Tibial nerve (tissue), 4 donors: ENCODE measurements at regions not wholly inside any gene's neighbourhood (a gene's known extent, or its start where the extent isn't known, plus 50 kb on each side); places are given as distances from the start of the nearest gene placed in this dataset.
A peak's percentile ranks its signal among the peaks of the same experiment; 100 is the strongest.

ENCODE experiments used
- DNase-seq, 2 donors: peaks; one replicate each; pipeline ENCODE4 v3.0.0-alpha.2; 2019; ENCODE audit warnings: low spot score in 2 of 2
- H3K27ac ChIP-seq, 4 donors: fragments of 200-600 bp; sonication (generic) in 3 of 4; one replicate each; pipeline ENCODE4 v1.5.1; 2017 to 2019; ENCODE audit warnings: mild to moderate bottlenecking in 1 of 4
- H3K27me3 ChIP-seq, 2 donors: fragments of 200-600 bp; sonication (generic) in 1 of 2; one replicate each; pipeline versions ENCODE4 v1.5.1 to v1.6.0; 2017 to 2019
- H3K36me3 ChIP-seq, 3 donors: fragments of 200-600 bp; sonication (generic); one replicate each; pipeline ENCODE4 v1.5.1; 2018 to 2019
- H3K4me1 ChIP-seq, 4 donors: fragments of 200-600 bp; sonication (generic) in 3 of 4; one replicate each; pipeline ENCODE4 v1.5.1; 2017 to 2019
- H3K4me3 ChIP-seq, 4 donors: fragments of 200-600 bp; sonication (generic) in 3 of 4; one replicate each; pipeline ENCODE4 v1.5.1; 2017 to 2019; ENCODE audit warnings: mild to moderate bottlenecking in 1 of 4, moderate library complexity in 1 of 4
- H3K9me3 ChIP-seq, 4 donors: fragments of 200-600 bp; sonication (generic) in 3 of 4; one replicate each; pipeline ENCODE4 v1.5.1; 2017 to 2019
- EP300 ChIP-seq, 2 donors: sonication (generic); formaldehyde crosslinking; IDR thresholded peaks; one replicate each; pipeline ENCODE4 v1.6.1; 2017; ENCODE audit warnings: antibody characterized with exemption in 2 of 2, mild to moderate bottlenecking in 1 of 2
- POLR2A ChIP-seq, 2 donors: fragments of 450-650 bp; IDR thresholded peaks; one replicate each; pipeline ENCODE4 v1.6.1; 2017; ENCODE audit warnings: antibody characterized with exemption in 2 of 2, mild to moderate bottlenecking in 2 of 2, moderate library complexity in 2 of 2
- WGBS, 2 donors: methylation state at CpG; one replicate each; pipeline ENCODE4 v1.1.5; 2018; 5-methylcytosine and 5-hydroxymethylcytosine counted together
- TF ChIP-seq, protein P1 (sequence below), 5 experiments: fragments of 200-600 bp in 3 of 5; fragments of 450-650 bp in 2 of 5; sonication (generic) in 3 of 5; IDR thresholded peaks; one replicate each; pipeline ENCODE4 v1.5.1; 2016 to 2019; ENCODE audit warnings: antibody characterized with exemption in 5 of 5, mild to moderate bottlenecking in 3 of 5, moderate library complexity in 2 of 5

DNA sequence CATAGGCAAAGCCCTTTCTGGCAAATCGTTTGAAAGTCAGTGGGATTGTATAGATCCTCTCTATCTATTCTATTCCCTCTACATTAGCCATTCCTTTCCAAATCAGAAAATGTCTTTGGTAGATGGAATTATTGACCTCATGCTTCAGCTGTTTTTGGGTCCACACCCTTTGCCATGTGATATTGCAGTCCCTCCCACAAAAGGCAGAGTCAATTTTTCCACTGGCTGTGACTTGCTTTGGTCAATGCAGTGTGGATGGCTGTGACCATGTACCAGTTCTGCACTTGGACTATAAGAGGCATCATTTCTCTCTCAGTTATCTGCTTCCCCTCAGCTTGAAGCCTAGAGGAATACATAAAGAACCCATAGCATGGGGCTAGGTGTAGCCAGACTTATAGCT is 332.9 kb downstream of the PTEN start:
- Histone ChIP-seq H3K27me3 (no peaks in the 10 kb centered on the region), H3K27ac (peak overlapping the region in 1 of 4 donors; percentile 1), H3K4me1 (peaks cover 0 to 24% (median 16%) of the 10 kb centered on the region in 4 donors), H3K36me3 (no peaks in the 10 kb centered on the region), H3K9me3 (no peaks in the 10 kb centered on the region), H3K4me3 (no peak overlapping the region)
- no peak for DNase-seq
- WGBS, 2 donors = 30 to 44% methylated on average over 1 of the region's 1 CpG
- TF ChIP-seq EP300 (IDR thresholded peaks at IDR 0.05) (no peak), POLR2A (IDR thresholded peaks at IDR 0.05) (no peak)
- TF ChIP-seq, protein P1, sequence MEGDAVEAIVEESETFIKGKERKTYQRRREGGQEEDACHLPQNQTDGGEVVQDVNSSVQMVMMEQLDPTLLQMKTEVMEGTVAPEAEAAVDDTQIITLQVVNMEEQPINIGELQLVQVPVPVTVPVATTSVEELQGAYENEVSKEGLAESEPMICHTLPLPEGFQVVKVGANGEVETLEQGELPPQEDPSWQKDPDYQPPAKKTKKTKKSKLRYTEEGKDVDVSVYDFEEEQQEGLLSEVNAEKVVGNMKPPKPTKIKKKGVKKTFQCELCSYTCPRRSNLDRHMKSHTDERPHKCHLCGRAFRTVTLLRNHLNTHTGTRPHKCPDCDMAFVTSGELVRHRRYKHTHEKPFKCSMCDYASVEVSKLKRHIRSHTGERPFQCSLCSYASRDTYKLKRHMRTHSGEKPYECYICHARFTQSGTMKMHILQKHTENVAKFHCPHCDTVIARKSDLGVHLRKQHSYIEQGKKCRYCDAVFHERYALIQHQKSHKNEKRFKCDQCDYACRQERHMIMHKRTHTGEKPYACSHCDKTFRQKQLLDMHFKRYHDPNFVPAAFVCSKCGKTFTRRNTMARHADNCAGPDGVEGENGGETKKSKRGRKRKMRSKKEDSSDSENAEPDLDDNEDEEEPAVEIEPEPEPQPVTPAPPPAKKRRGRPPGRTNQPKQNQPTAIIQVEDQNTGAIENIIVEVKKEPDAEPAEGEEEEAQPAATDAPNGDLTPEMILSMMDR (IDR thresholded peaks at IDR 0.05) = no peak

DNA sequence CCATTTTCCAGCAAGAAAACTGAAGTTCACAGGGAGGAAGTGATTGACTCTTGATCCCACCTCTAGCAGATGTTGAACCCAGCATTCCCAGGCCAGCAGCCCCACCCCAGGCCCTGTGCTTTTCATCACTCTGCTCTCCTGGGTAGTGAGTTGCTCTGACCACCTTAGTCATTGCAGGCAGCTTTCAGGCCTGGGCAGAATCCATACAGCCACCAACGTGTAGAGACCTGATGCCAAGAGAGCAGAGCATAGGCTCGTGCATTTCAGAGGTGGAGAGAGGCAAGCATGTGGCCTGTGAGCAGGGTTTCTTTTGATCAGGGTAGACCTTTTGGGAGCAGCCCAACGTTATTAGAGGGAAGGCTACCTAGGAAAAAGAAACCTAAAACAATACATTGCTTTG is 334.6 kb downstream of the PTEN start:
- no peaks in the 10 kb centered on the region for H3K36me3 ChIP-seq
- WGBS, 2 donors = 91 to 93% methylated on average over 3 of the region's 3 CpGs
- H3K9me3 ChIP-seq = no peaks in the 10 kb centered on the region
- no peaks in the 10 kb centered on the region for H3K27me3 ChIP-seq
- TF ChIP-seq EP300 (IDR thresholded peaks at IDR 0.05) (no peak), POLR2A (IDR thresholded peaks at IDR 0.05) (no peak)
- TF ChIP-seq, protein P1 (IDR thresholded peaks at IDR 0.05) = no peak
- no peak for DNase-seq
- H3K4me3 ChIP-seq = no peak overlapping the region
- H3K4me1 ChIP-seq = peaks cover 0 to 27% (median 16%) of the 10 kb centered on the region in 4 donors
- no peak overlapping the region for H3K27ac ChIP-seq

GRCh38 chr10:88200312-88201032 is 337.0 kb downstream of the PTEN start:
- no peak overlapping the region for H3K4me3 ChIP-seq
- no peak for DNase-seq
- 41 to 43% methylated on average over 3 of the region's 3 CpGs for WGBS, 2 donors
- no peaks in the 10 kb centered on the region for H3K9me3 ChIP-seq
- H3K27me3 ChIP-seq = no peaks in the 10 kb centered on the region
- TF ChIP-seq EP300 (IDR thresholded peaks at IDR 0.05) = peak in 1 of 2 donors; percentile 38
- no peak for TF ChIP-seq POLR2A (IDR thresholded peaks at IDR 0.05)
- TF ChIP-seq, protein P1 (IDR thresholded peaks at IDR 0.05) = no peak
- peaks cover 0 to 20% (median 9%) of the 10 kb centered on the region in 4 donors for H3K4me1 ChIP-seq
- H3K27ac ChIP-seq = peak overlapping the region; percentile 4 to 79 (median 38)
- no peaks in the 10 kb centered on the region for H3K36me3 ChIP-seq

DNA sequence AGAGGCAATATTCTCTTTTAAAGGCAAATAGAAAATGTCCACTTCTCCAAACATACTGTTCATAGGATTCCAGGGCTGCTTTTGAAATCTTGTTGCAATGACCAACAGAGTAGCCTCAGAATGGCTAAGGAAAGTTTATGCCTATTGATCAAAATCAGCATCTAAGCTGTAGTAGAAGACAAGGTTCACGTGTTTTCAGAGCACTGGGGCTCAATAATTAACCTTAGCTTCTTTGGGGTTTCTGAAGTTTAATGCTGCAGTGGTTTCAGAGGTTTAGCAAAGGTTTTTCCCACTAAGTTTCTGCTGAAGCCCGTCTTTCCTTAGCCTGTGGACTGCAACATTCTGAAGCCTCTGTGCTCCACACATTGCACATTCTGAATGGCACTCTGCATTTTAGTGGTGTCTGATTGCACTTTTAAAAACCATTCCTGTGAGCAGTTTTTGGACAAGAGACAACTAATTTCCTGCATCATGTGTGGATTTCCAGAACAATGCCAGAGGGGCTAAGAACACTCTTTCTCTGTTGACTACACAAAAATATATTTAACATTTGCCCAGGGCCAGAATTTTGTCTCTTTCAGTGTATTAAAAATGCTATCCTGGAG is 342.5 kb downstream of the PTEN start:
- 75 to 76% methylated on average over 2 of the region's 2 CpGs for WGBS, 2 donors
- Histone ChIP-seq H3K4me3 (no peak overlapping the region), H3K9me3 (no peaks in the 10 kb centered on the region), H3K27ac (no peak overlapping the region), H3K4me1 (peaks cover 0 to 30% (median under 1%) of the 10 kb centered on the region in 4 donors), H3K27me3 (no peaks in the 10 kb centered on the region), H3K36me3 (no peaks in the 10 kb centered on the region)
- TF ChIP-seq, protein P1 (IDR thresholded peaks at IDR 0.05) = no peak
- no peak for DNase-seq

GRCh38 chr10:88207121-88207546 is 343.7 kb downstream of the PTEN start:
- DNase-seq = no peak
- Histone ChIP-seq H3K9me3 (no peaks in the 10 kb centered on the region), H3K36me3 (no peaks in the 10 kb centered on the region), H3K4me1 (peaks cover 0 to 27% (median 2%) of the 10 kb centered on the region in 4 donors), H3K4me3 (no peak overlapping the region), H3K27me3 (no peaks in the 10 kb centered on the region), H3K27ac (no peak overlapping the region)
- TF ChIP-seq POLR2A (IDR thresholded peaks at IDR 0.05) (no peak), EP300 (IDR thresholded peaks at IDR 0.05) (no peak)
- TF ChIP-seq, protein P1 (IDR thresholded peaks at IDR 0.05) = no peak
- WGBS, 2 donors = 54 to 68% methylated on average over 3 of the region's 3 CpGs
